ENCODE measurements at regions not wholly inside any gene's neighbourhood (a gene's known extent, or its start where the extent isn't known, plus 50 kb on each side); places are given as distances from the start of the nearest gene placed in this dataset.
A peak's percentile ranks its signal among the peaks of the same experiment; 100 is the strongest.

- intact Hi-C loops (cut with DNase I; ENCODE audit: low total_unique reads): no loop called here
- Histone ChIP-seq H3K27ac (peak overlapping the region; percentile 54 to 83 (median 73)), H3K9me3 (no peaks in the 10 kb centered on the region), H3K36me3 (no peaks in the 10 kb centered on the region), H3K27me3 (no peaks in the 10 kb centered on the region), H3K4me1 (peaks cover 23 to 50% (median 42%) of the 10 kb centered on the region in 4 donors), H3K4me3 (no peak overlapping the region)
- DNase-seq: peak in 1 of 2 donors; percentile 48
- TF ChIP-seq POLR2AphosphoS5 (IDR thresholded peaks at IDR 0.05): peak in 2 of 3 donors; percentile 66 to 73
- no peak for TF ChIP-seq CTCF (IDR thresholded peaks at IDR 0.05)
- WGBS, 5 donors: 0 to 30% (median 8%) methylated on average over 1 of the region's 1 CpG
Measured at GRCh38 chr15:62506217-62506805, 341.2 kb upstream of the C2CD4B start.

- TF ChIP-seq POLR2A (IDR thresholded peaks at IDR 0.05): no peak
- TF ChIP-seq POLR2AphosphoS5 (IDR thresholded peaks at IDR 0.05): no peak
- no peak for TF ChIP-seq CTCF (IDR thresholded peaks at IDR 0.05)
- no peak for TF ChIP-seq EP300 (IDR thresholded peaks at IDR 0.05)
- intact Hi-C loops (cut with DNase I; ENCODE audit: low total_unique reads): no loop called here
- no peak overlapping the region for H3K27ac ChIP-seq
- H3K36me3 ChIP-seq: no peaks in the 10 kb centered on the region
- no peak for DNase-seq
- no peak overlapping the region for H3K4me3 ChIP-seq
- H3K27me3 ChIP-seq: no peaks in the 10 kb centered on the region
- H3K4me1 ChIP-seq: peaks cover 23 to 42% (median 28%) of the 10 kb centered on the region in 4 donors
- no peaks in the 10 kb centered on the region for H3K9me3 ChIP-seq
- WGBS, 5 donors: 86 to 91% (median 87%) methylated on average over 12 of the region's 12 CpGs
Measured at GRCh38 chr15:62509395-62509958, 344.4 kb upstream of the C2CD4B start.

- WGBS, 5 donors: 76 to 91% (median 82%) methylated on average over 4 of the region's 4 CpGs
- H3K4me1 ChIP-seq: peaks cover 12 to 33% (median 18%) of the 10 kb centered on the region in 4 donors
- intact Hi-C loops (cut with DNase I; ENCODE audit: low total_unique reads): no loop called here
- no peaks in the 10 kb centered on the region for H3K9me3 ChIP-seq
- no peak for DNase-seq
- H3K36me3 ChIP-seq: no peaks in the 10 kb centered on the region
- no peak overlapping the region for H3K27ac ChIP-seq
- TF ChIP-seq POLR2A (IDR thresholded peaks at IDR 0.05) (no peak), CTCF (IDR thresholded peaks at IDR 0.05) (no peak), EP300 (IDR thresholded peaks at IDR 0.05) (no peak), POLR2AphosphoS5 (IDR thresholded peaks at IDR 0.05) (no peak)
- no peak overlapping the region for H3K4me3 ChIP-seq
- no peaks in the 10 kb centered on the region for H3K27me3 ChIP-seq
Measured at GRCh38 chr15:62510791-62511190, 345.7 kb upstream of the C2CD4B start.

- no peak overlapping the region for H3K27ac ChIP-seq
- H3K4me3 ChIP-seq: no peak overlapping the region
- no peak for DNase-seq
- H3K36me3 ChIP-seq: no peaks in the 10 kb centered on the region
- TF ChIP-seq POLR2AphosphoS5 (IDR thresholded peaks at IDR 0.05) (no peak), POLR2A (IDR thresholded peaks at IDR 0.05) (no peak), CTCF (IDR thresholded peaks at IDR 0.05) (no peak), EP300 (IDR thresholded peaks at IDR 0.05) (no peak)
- intact Hi-C loops (cut with DNase I; ENCODE audit: low total_unique reads): no loop called here
- H3K4me1 ChIP-seq: peaks cover 0 to 19% (median 0%) of the 10 kb centered on the region in 4 donors
- WGBS, 5 donors: 75 to 93% (median 87%) methylated on average over 1 of the region's 1 CpG
- H3K9me3 ChIP-seq: no peaks in the 10 kb centered on the region
- H3K27me3 ChIP-seq: no peaks in the 10 kb centered on the region
Measured at GRCh38 chr15:62512904-62513303, 347.8 kb upstream of the C2CD4B start.
